T-cell (primary cell): ENCODE measurements at regions not wholly inside any gene's neighbourhood (a gene's known extent, or its start where the extent isn't known, plus 50 kb on each side); places are given as distances from the start of the nearest gene placed in this dataset.

Experiments used
- ATAC-seq, 4 experiments: fragments of 200-7000 bp in 3 of 4; fragments of 150-1000 bp in 1 of 4; cut with Tn5 transposase; replicated peaks in 1 of 4; 1 replicate in 3 of 4; 2 replicates in 1 of 4; pipeline ENCODE4 v1.10.0; 2021; ENCODE audit warnings: moderate library complexity in 3 of 4, mild to moderate bottlenecking in 2 of 4, moderate number of reproducible peaks in 1 of 4
- CTCF ChIA-PET, 2 donors: fragments of 300-600 bp; sonication (Branson Sonifier 250); formaldehyde crosslinking; loops; one replicate each; lab custom pipeline; 2022; ENCODE audit warnings: antibody characterized with exemption in 2 of 2; lab: Charles Lee
- POLR2A ChIA-PET, 2 donors: fragments of 300-600 bp; sonication (Branson Sonifier 250); formaldehyde crosslinking; loops; one replicate each; lab custom pipeline; 2022; ENCODE audit warnings: antibody characterized with exemption in 2 of 2; lab: Charles Lee
- DNase-seq, 35 experiments: peaks; one replicate each; pipeline versions ENCODE4 v3.0.0 to v3.0.0-alpha.2; 2013 to 2023
- H3K27ac ChIP-seq: one replicate; pipeline ENCODE4 v1.5.1; 2013; ENCODE audit warnings: low read length
- H3K27me3 ChIP-seq, 2 experiments: replicated peaks in 1 of 2; 1 replicate in 1 of 2; 2 replicates in 1 of 2; pipeline versions ENCODE4 v1.6.1 to v1.7.0; 2013; ENCODE audit warnings: low read length in 1 of 2, mixed read lengths in 1 of 2; ENCODE audit not compliant: control insufficient read depth in 2 of 2, insufficient read depth in 2 of 2; ENCODE audit errors: extremely low read depth in 1 of 2
- H3K36me3 ChIP-seq, 2 donors: 1 replicate in 1 of 2; 2 replicates in 1 of 2; pipeline versions ENCODE4 v1.6.1 to v1.7.0; 2013; ENCODE audit warnings: low read length in 1 of 2; ENCODE audit not compliant: control insufficient read depth in 2 of 2, insufficient read depth in 1 of 2; ENCODE audit errors: extremely low read depth in 1 of 2
- H3K4me1 ChIP-seq, 2 experiments: 1 replicate in 1 of 2; 2 replicates in 1 of 2; pipeline versions ENCODE4 v1.6.1 to v1.7.0; 2013; ENCODE audit warnings: low read length in 2 of 2, mixed read lengths in 1 of 2; ENCODE audit not compliant: insufficient read depth in 2 of 2, control insufficient read depth in 1 of 2; ENCODE audit errors: extremely low read depth in 1 of 2
- H3K4me3 ChIP-seq, 2 donors: 1 replicate in 1 of 2; 2 replicates in 1 of 2; pipeline versions ENCODE4 v1.5.1 to v1.7.0; 2013; ENCODE audit warnings: mild to moderate bottlenecking in 2 of 2, low read length in 1 of 2, moderate library complexity in 1 of 2; ENCODE audit not compliant: control insufficient read depth in 1 of 2; ENCODE audit errors: extremely low read depth in 1 of 2
- H3K9me3 ChIP-seq: 2 replicates; pipeline ENCODE4 v1.7.0; 2013
- H3K27ac Mint-ChIP-seq, 2 donors: one replicate each; pipeline ENCODE4 v1.8.0; 2020 to 2021; ENCODE audit warnings: mild to moderate bottlenecking in 2 of 2, mixed read lengths in 2 of 2
- H3K27me3 Mint-ChIP-seq, 2 donors: one replicate each; pipeline ENCODE4 v1.8.0; 2021 to 2022; ENCODE audit warnings: mixed read lengths in 2 of 2
- H3K36me3 Mint-ChIP-seq: one replicate; pipeline ENCODE4 v1.8.0; 2021; ENCODE audit warnings: mixed read lengths
- H3K4me1 Mint-ChIP-seq, 3 donors: one replicate each; pipeline ENCODE4 v1.8.0; 2020 to 2022; ENCODE audit warnings: mixed read lengths in 3 of 3, mild to moderate bottlenecking in 1 of 3
- H3K4me3 Mint-ChIP-seq, 3 donors: one replicate each; pipeline ENCODE4 v1.8.0; 2020 to 2022; ENCODE audit warnings: mild to moderate bottlenecking in 3 of 3, mixed read lengths in 3 of 3, moderate library complexity in 3 of 3
- H3K9me3 Mint-ChIP-seq, 3 donors: one replicate each; pipeline ENCODE4 v1.8.0; 2020 to 2022; ENCODE audit warnings: mixed read lengths in 3 of 3
- WGBS: methylation state at CpG from one replicate; pipeline ENCODE4 v1.1.5; 2013; ENCODE audit warnings: missing lambda C conversion rate; ENCODE audit not compliant: insufficient coverage; 5-methylcytosine and 5-hydroxymethylcytosine counted together

- Mint-ChIP-seq H3K4me3 (no peak overlapping the region), H3K27ac (no peak overlapping the region), H3K9me3 (peaks cover 9 to 14% (median 13%) of the 10 kb centered on the region in 3 donors), H3K4me1 (no peaks in the 10 kb centered on the region), H3K36me3 (no peaks in the 10 kb centered on the region), H3K27me3 (no peaks in the 10 kb centered on the region)
- Histone ChIP-seq H3K36me3 (no peaks in the 10 kb centered on the region), H3K27ac (no peak overlapping the region), H3K4me3 (no peak overlapping the region), H3K27me3 (no peaks in the 10 kb centered on the region), H3K9me3 (no peaks in the 10 kb centered on the region), H3K4me1 (no peaks in the 10 kb centered on the region)
- no peak for ATAC-seq
- WGBS: 73% methylated on average over 4 of the region's 4 CpGs
- ChIA-PET POLR2A (no interaction called here), CTCF (no interaction called here)
- no peak for DNase-seq
Measured at GRCh38 chr10:83580373-83581012, 558.8 kb upstream of the GHITM start.

- Histone ChIP-seq H3K4me1 (no peaks in the 10 kb centered on the region), H3K27ac (no peak overlapping the region), H3K4me3 (no peak overlapping the region), H3K9me3 (no peaks in the 10 kb centered on the region), H3K27me3 (no peaks in the 10 kb centered on the region), H3K36me3 (no peaks in the 10 kb centered on the region)
- DNase-seq (no peak), ATAC-seq (no peak)
- ChIA-PET CTCF (no interaction called here), POLR2A (no interaction called here)
- H3K4me1 Mint-ChIP-seq: no peaks in the 10 kb centered on the region
- peaks cover 8 to 9% (median 8%) of the 10 kb centered on the region in 3 donors for H3K9me3 Mint-ChIP-seq
- no peaks in the 10 kb centered on the region for H3K27me3 Mint-ChIP-seq
- H3K27ac Mint-ChIP-seq: no peak overlapping the region
- H3K36me3 Mint-ChIP-seq: no peaks in the 10 kb centered on the region
- WGBS: no CpG with 5 or more reads among the region's 3 CpGs
- no peak overlapping the region for H3K4me3 Mint-ChIP-seq
Measured at GRCh38 chr10:83582407-83583095, 556.8 kb upstream of the GHITM start.

- H3K36me3 ChIP-seq: no peaks in the 10 kb centered on the region
- no peak overlapping the region for H3K4me3 ChIP-seq
- DNase-seq: no peak
- H3K4me1 ChIP-seq: no peaks in the 10 kb centered on the region
- H3K27ac Mint-ChIP-seq: no peak overlapping the region
- no peaks in the 10 kb centered on the region for H3K27me3 Mint-ChIP-seq
- ChIA-PET CTCF (no interaction called here), POLR2A (no interaction called here)
- no peaks in the 10 kb centered on the region for H3K4me1 Mint-ChIP-seq
- no peaks in the 10 kb centered on the region for H3K27me3 ChIP-seq
- peaks cover 0 to 7% (median 4%) of the 10 kb centered on the region in 3 donors for H3K9me3 Mint-ChIP-seq
- H3K36me3 Mint-ChIP-seq: no peaks in the 10 kb centered on the region
- H3K4me3 Mint-ChIP-seq: no peak overlapping the region
- no peak for ATAC-seq
- H3K9me3 ChIP-seq: no peaks in the 10 kb centered on the region
- WGBS: no CpG with 5 or more reads among the region's 2 CpGs
- H3K27ac ChIP-seq: no peak overlapping the region
Measured at GRCh38 chr10:83585686-83586085, 553.6 kb upstream of the GHITM start.

GRCh38 chr10:83592337-83592935, 546.9 kb upstream of the GHITM start:
- no peak overlapping the region for H3K27ac Mint-ChIP-seq
- DNase-seq (no peak), ATAC-seq (no peak)
- WGBS: no CpG with 5 or more reads among the region's 1 CpG
- H3K4me1 Mint-ChIP-seq: no peaks in the 10 kb centered on the region
- Histone ChIP-seq H3K4me3 (no peak overlapping the region), H3K27me3 (no peaks in the 10 kb centered on the region), H3K36me3 (no peaks in the 10 kb centered on the region), H3K9me3 (no peaks in the 10 kb centered on the region), H3K4me1 (no peaks in the 10 kb centered on the region), H3K27ac (no peak overlapping the region)
- CTCF ChIA-PET: no interaction called here
- peaks cover 10 to 25% (median 13%) of the 10 kb centered on the region in 3 donors for H3K9me3 Mint-ChIP-seq
- no peaks in the 10 kb centered on the region for H3K36me3 Mint-ChIP-seq
- POLR2A ChIA-PET: no interaction called here
- H3K4me3 Mint-ChIP-seq: no peak overlapping the region
- no peaks in the 10 kb centered on the region for H3K27me3 Mint-ChIP-seq

GRCh38 chr10:83603708-83604107, 535.6 kb upstream of the GHITM start:
- Histone ChIP-seq H3K27me3 (no peaks in the 10 kb centered on the region), H3K4me3 (no peak overlapping the region), H3K9me3 (no peaks in the 10 kb centered on the region), H3K36me3 (no peaks in the 10 kb centered on the region), H3K4me1 (no peaks in the 10 kb centered on the region), H3K27ac (no peak overlapping the region)
- peaks cover 4 to 19% (median 13%) of the 10 kb centered on the region in 3 donors for H3K9me3 Mint-ChIP-seq
- ChIA-PET CTCF (no interaction called here), POLR2A (no interaction called here)
- DNase-seq: peak in 1 of 35 experiments; percentile 5
- no peak overlapping the region for H3K4me3 Mint-ChIP-seq
- H3K4me1 Mint-ChIP-seq: peaks cover 0 to 11% (median 0%) of the 10 kb centered on the region in 3 donors
- WGBS: no CpG with 5 or more reads among the region's 1 CpG
- no peaks in the 10 kb centered on the region for H3K27me3 Mint-ChIP-seq
- H3K27ac Mint-ChIP-seq: no peak overlapping the region
- no peaks in the 10 kb centered on the region for H3K36me3 Mint-ChIP-seq
- ATAC-seq: no peak

GRCh38 chr10:83605783-83606630, 533.3 kb upstream of the GHITM start:
- Histone ChIP-seq H3K4me1 (no peaks in the 10 kb centered on the region), H3K27me3 (no peaks in the 10 kb centered on the region), H3K9me3 (no peaks in the 10 kb centered on the region), H3K27ac (no peak overlapping the region), H3K4me3 (no peak overlapping the region), H3K36me3 (no peaks in the 10 kb centered on the region)
- H3K36me3 Mint-ChIP-seq: no peaks in the 10 kb centered on the region
- WGBS: no CpG with 5 or more reads among the region's 2 CpGs
- ChIA-PET POLR2A (no interaction called here), CTCF (no interaction called here)
- peaks cover 0 to 11% (median 0%) of the 10 kb centered on the region in 3 donors for H3K4me1 Mint-ChIP-seq
- H3K27me3 Mint-ChIP-seq: no peaks in the 10 kb centered on the region
- H3K27ac Mint-ChIP-seq: no peak overlapping the region
- H3K9me3 Mint-ChIP-seq: peaks cover 7 to 13% (median 8%) of the 10 kb centered on the region in 3 donors
- ATAC-seq (no peak), DNase-seq (no peak)
- H3K4me3 Mint-ChIP-seq: no peak overlapping the region
